Stomach (tissue), 4 donors: ENCODE measurements at regions not wholly inside any gene's neighbourhood (a gene's known extent, or its start where the extent isn't known, plus 50 kb on each side); places are given as distances from the start of the nearest gene placed in this dataset.

Source experiments
- CTCF ChIP-seq, 7 experiments: fragments of 450-650 bp in 4 of 7; fragments of 200-600 bp in 3 of 7; sonication (generic) in 3 of 7; IDR thresholded peaks; one replicate each; pipeline ENCODE4 v1.5.1; 2016 to 2019; ENCODE audit warnings: antibody characterized with exemption in 7 of 7, control low read depth in 2 of 7, mild to moderate bottlenecking in 1 of 7
- POLR2A ChIP-seq, 4 donors: fragments of 450-650 bp; IDR thresholded peaks; one replicate each; pipeline ENCODE4 v1.6.1; 2016; ENCODE audit warnings: antibody characterized with exemption in 4 of 4, control low read depth in 2 of 4, mild to moderate bottlenecking in 1 of 4, moderate library complexity in 1 of 4

- TF ChIP-seq CTCF (IDR thresholded peaks at IDR 0.05), result no peak
- TF ChIP-seq POLR2A (IDR thresholded peaks at IDR 0.05), result no peak
These were observed 517.9 kb downstream of the EIPR1 start for GRCh38 chr2:2859732-2860131.
